Trophoblast cell (in vitro differentiated cells and primary cell): ENCODE measurements at regions not wholly inside any gene's neighbourhood (a gene's known extent, or its start where the extent isn't known, plus 50 kb on each side); places are given as distances from the start of the nearest gene placed in this dataset.

Experiments
- DNase-seq, 2 donors: peaks; one replicate each; pipeline ENCODE4 v3.0.0-alpha.2; 2016
- H2AFZ ChIP-seq: 2 replicates; pipeline ENCODE4 v1.6.1; 2013; ENCODE audit warnings: low read length, moderate library complexity, mild to moderate bottlenecking; ENCODE audit not compliant: insufficient read depth, poor library complexity
- H2AK5ac ChIP-seq: 2 replicates; pipeline ENCODE4 v1.6.1; 2013; ENCODE audit warnings: mild to moderate bottlenecking, low read length
- H2BK120ac ChIP-seq: 2 replicates; pipeline ENCODE4 v1.6.1; 2013; ENCODE audit warnings: low read length, mild to moderate bottlenecking, moderate library complexity; ENCODE audit not compliant: insufficient read depth, poor library complexity
- H2BK12ac ChIP-seq: 2 replicates; pipeline ENCODE4 v1.6.1; 2013; ENCODE audit warnings: mild to moderate bottlenecking, low read length, moderate library complexity
- H2BK5ac ChIP-seq: 2 replicates; pipeline ENCODE4 v1.6.1; 2013; ENCODE audit warnings: low read length, low read depth, moderate library complexity, mild to moderate bottlenecking; ENCODE audit not compliant: poor library complexity
- H3K14ac ChIP-seq: 2 replicates; pipeline ENCODE4 v1.6.1; 2013; ENCODE audit warnings: mild to moderate bottlenecking, low read length
- H3K18ac ChIP-seq: 2 replicates; pipeline ENCODE4 v1.6.1; 2013; ENCODE audit warnings: mild to moderate bottlenecking, low read length
- H3K23ac ChIP-seq: 2 replicates; pipeline ENCODE4 v1.6.1; 2013; ENCODE audit warnings: low read length
- H3K27ac ChIP-seq: 2 replicates; pipeline ENCODE4 v1.5.1; 2013; ENCODE audit warnings: low read depth, mild to moderate bottlenecking, inconsistent platforms, low read length, moderate library complexity
- H3K27me3 ChIP-seq: 2 replicates; pipeline ENCODE4 v1.6.1; 2013; ENCODE audit warnings: inconsistent platforms, mild to moderate bottlenecking, low read length, moderate library complexity; ENCODE audit not compliant: insufficient read depth
- H3K36me3 ChIP-seq, 2 experiments: 1 replicate in 1 of 2; 2 replicates in 1 of 2; pipeline ENCODE4 v1.6.1; 2013; ENCODE audit warnings: low read length in 2 of 2, mild to moderate bottlenecking in 2 of 2, moderate library complexity in 1 of 2; ENCODE audit not compliant: insufficient read depth in 2 of 2, control insufficient read depth in 1 of 2
- H3K4ac ChIP-seq: 2 replicates; pipeline ENCODE4 v1.6.1; 2013; ENCODE audit warnings: low read depth, mild to moderate bottlenecking, low read length, moderate library complexity
- H3K4me1 ChIP-seq, 2 experiments: 1 replicate in 1 of 2; 2 replicates in 1 of 2; pipeline ENCODE4 v1.6.1; 2013; ENCODE audit warnings: low read length in 2 of 2, mild to moderate bottlenecking in 2 of 2, moderate library complexity in 1 of 2; ENCODE audit not compliant: insufficient read depth in 2 of 2, control insufficient read depth in 1 of 2
- H3K4me2 ChIP-seq: 2 replicates; pipeline ENCODE4 v1.6.1; 2013; ENCODE audit warnings: inconsistent platforms, mild to moderate bottlenecking, low read length, moderate library complexity
- H3K4me3 ChIP-seq: 2 replicates; pipeline ENCODE4 v1.5.1; 2013; ENCODE audit warnings: mild to moderate bottlenecking, low read depth, low read length, inconsistent platforms
- H3K79me1 ChIP-seq: one replicate; pipeline ENCODE4 v1.6.1; 2013; ENCODE audit warnings: low read length
- H3K79me2 ChIP-seq: 2 replicates; pipeline ENCODE4 v1.6.1; 2013; ENCODE audit warnings: low read length, mild to moderate bottlenecking; ENCODE audit not compliant: control insufficient read depth, insufficient read depth, poor library complexity
- H3K9ac ChIP-seq: 2 replicates; pipeline ENCODE4 v1.6.1; 2013; ENCODE audit warnings: mild to moderate bottlenecking, low read length
- H3K9me3 ChIP-seq: 2 replicates; pipeline ENCODE4 v1.6.1; 2013; ENCODE audit warnings: low read depth, mild to moderate bottlenecking, control low read depth, inconsistent platforms, low read length; ENCODE audit not compliant: insufficient read depth
- H4K12ac ChIP-seq: 2 replicates; pipeline ENCODE4 v1.6.1; 2013; ENCODE audit warnings: low read depth, mild to moderate bottlenecking, low read length, moderate library complexity
- H4K8ac ChIP-seq: 2 replicates; pipeline ENCODE4 v1.6.1; 2013; ENCODE audit warnings: low read depth, mild to moderate bottlenecking, low read length, moderate library complexity
- H4K91ac ChIP-seq: one replicate; pipeline ENCODE4 v1.6.1; 2013; ENCODE audit warnings: low read depth, mild to moderate bottlenecking, low read length, moderate library complexity
- WGBS: extraction: QIAGEN DNeasy Blood & Tissue Kit; methylation state at CpG from one replicate; pipeline ENCODE4 v1.1.7; 2013; ENCODE audit warnings: missing lambda C conversion rate; ENCODE audit not compliant: insufficient read length, insufficient coverage; ENCODE audit errors: extremely low coverage; 5-methylcytosine and 5-hydroxymethylcytosine counted together

DNA sequence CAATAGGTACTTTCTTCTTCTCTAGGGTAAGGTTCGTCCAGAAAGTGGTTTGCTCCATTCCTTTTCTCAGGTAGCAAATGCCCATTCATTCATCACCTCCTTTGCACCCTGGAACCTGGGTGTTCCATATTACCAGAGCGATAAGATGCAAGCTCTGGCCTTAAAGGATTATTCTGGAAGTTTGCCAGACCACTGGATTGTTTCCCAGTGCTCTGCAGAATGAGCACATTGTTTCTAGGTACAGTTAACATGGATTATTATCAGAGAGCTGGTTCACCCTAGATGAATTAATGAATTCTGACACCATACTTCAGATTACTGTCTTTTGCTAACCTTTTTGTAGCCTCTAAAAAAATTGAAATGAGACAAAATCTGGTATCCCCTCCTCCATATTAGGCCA, 170.9 kb upstream of the BMP4 start:
- no peak overlapping the region for H3K23ac ChIP-seq
- no peak overlapping the region for H3K4ac ChIP-seq
- H3K4me1 ChIP-seq: no peaks in the 10 kb centered on the region
- H3K36me3 ChIP-seq: no peaks in the 10 kb centered on the region
- no peak overlapping the region for H4K8ac ChIP-seq
- H3K4me2 ChIP-seq: no peak overlapping the region
- H3K79me1 ChIP-seq: no peaks in the 10 kb centered on the region
- no peak overlapping the region for H2BK5ac ChIP-seq
- no peak overlapping the region for H3K18ac ChIP-seq
- WGBS: no CpG with 5 or more reads among the region's 2 CpGs
- H3K27me3 ChIP-seq: no peaks in the 10 kb centered on the region
- H3K9ac ChIP-seq: no peak overlapping the region
- no peaks in the 10 kb centered on the region for H3K79me2 ChIP-seq
- no peak overlapping the region for H2AFZ ChIP-seq
- H2BK12ac ChIP-seq: no peak overlapping the region
- H3K14ac ChIP-seq: no peak overlapping the region
- no peak overlapping the region for H4K91ac ChIP-seq
- no peak for DNase-seq
- H2BK120ac ChIP-seq: no peak overlapping the region
- no peak overlapping the region for H3K4me3 ChIP-seq
- H2AK5ac ChIP-seq: no peak overlapping the region
- no peak overlapping the region for H3K27ac ChIP-seq
- no peaks in the 10 kb centered on the region for H3K9me3 ChIP-seq
- H4K12ac ChIP-seq: no peak overlapping the region

DNA sequence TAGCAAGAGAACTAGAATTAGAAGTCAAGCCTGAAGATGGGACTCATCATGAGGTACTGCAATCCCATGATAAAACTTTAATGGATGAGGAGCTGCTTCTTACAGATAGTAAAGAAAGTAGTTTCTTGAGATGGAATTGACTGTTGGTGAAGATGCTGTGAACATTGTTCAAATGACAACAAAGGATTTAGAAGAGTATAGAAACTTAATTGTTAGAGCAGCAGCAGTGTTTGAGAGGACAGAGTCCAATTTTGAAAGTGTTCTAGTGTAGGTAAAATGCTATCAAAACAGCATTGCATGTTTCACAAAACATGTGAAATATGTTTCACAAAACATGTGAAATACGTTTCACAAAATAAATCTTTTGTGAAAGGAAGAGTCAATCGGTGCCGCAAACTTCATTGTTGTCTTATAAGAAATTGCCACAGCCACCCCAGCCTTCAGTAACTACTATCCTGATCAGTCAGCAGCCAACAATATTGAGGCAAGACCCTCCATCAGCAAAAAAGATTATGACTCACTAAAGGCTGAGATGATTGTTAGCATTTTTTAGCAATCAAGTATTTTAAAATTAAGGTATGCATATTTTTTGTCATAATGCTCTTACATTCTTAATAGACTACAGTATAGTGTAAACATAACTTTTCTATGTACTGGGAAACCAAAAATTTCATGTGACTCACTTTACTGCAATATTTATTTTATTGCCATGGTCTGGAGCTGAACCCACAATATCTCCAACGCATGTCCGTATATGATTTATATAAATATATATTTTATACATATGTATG, 173.4 kb upstream of the BMP4 start:
- Histone ChIP-seq H3K4me2 (no peak overlapping the region), H3K4ac (no peak overlapping the region), H2BK5ac (no peak overlapping the region), H3K18ac (no peak overlapping the region), H2BK12ac (no peak overlapping the region), H3K4me1 (no peaks in the 10 kb centered on the region), H2AFZ (no peak overlapping the region), H3K23ac (no peak overlapping the region), H3K79me1 (no peaks in the 10 kb centered on the region), H3K14ac (no peak overlapping the region), H3K27ac (no peak overlapping the region), H4K8ac (no peak overlapping the region), H3K9me3 (no peaks in the 10 kb centered on the region), H4K12ac (no peak overlapping the region), H3K27me3 (no peaks in the 10 kb centered on the region), H3K9ac (no peak overlapping the region), H3K4me3 (no peak overlapping the region), H2BK120ac (no peak overlapping the region), H3K36me3 (no peaks in the 10 kb centered on the region), H2AK5ac (no peak overlapping the region), H4K91ac (no peak overlapping the region), H3K79me2 (no peaks in the 10 kb centered on the region)
- no CpG with 5 or more reads among the region's 5 CpGs for WGBS
- no peak for DNase-seq

DNA sequence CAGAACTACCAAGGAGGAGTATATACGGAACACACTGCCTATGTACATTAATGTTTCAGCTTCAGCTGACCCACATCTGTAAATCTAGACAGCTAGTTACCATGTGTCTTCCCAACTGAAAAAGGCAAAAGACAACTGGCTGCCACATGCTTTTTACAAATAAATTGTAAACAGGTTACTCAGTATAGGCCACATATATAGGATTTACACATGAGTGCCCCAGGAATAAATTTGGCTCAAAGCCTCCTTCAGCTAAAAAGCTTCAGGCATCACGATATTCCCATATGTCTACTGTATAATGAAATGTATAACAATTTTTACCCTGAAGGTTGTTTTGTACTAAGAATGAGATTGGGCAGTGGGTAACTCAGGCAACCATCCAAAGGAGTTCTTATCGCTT, 175.9 kb upstream of the BMP4 start:
- Histone ChIP-seq H3K27ac (no peak overlapping the region), H3K4ac (no peak overlapping the region), H3K4me1 (no peaks in the 10 kb centered on the region), H3K14ac (no peak overlapping the region), H3K36me3 (no peaks in the 10 kb centered on the region), H4K12ac (no peak overlapping the region), H3K4me3 (no peak overlapping the region), H3K9ac (no peak overlapping the region), H4K8ac (no peak overlapping the region), H3K23ac (no peak overlapping the region), H3K4me2 (no peak overlapping the region), H2AFZ (no peak overlapping the region), H3K9me3 (no peaks in the 10 kb centered on the region), H2AK5ac (no peak overlapping the region), H2BK120ac (no peak overlapping the region), H3K27me3 (no peaks in the 10 kb centered on the region), H3K18ac (no peak overlapping the region), H2BK12ac (no peak overlapping the region), H3K79me2 (no peaks in the 10 kb centered on the region), H2BK5ac (no peak overlapping the region), H3K79me1 (no peaks in the 10 kb centered on the region), H4K91ac (no peak overlapping the region)
- no CpG with 5 or more reads among the region's 3 CpGs for WGBS
- DNase-seq: no peak

DNA sequence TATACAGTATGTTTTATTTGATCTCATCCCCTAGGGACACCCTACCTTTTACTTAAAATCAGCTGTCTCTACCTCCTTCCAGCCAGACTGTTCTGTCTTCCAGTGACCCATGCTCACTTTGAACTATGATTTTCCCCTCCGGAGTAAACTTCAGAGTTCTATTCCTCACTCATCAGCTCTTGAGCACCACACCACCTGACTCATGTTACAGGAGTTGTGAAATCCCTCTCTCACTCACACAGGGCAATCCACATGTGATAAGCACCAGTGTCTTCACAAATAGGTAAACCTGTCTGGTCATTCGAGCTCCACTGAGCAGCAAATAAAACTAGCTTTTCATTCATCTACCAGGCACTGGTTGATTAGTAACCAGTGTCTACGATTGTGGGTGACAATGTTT, 177.3 kb upstream of the BMP4 start:
- no CpG with 5 or more reads among the region's 3 CpGs for WGBS
- Histone ChIP-seq H3K9me3 (no peaks in the 10 kb centered on the region), H4K91ac (no peak overlapping the region)

More for the DNA sequence above, 177.3 kb upstream of the BMP4 start:
- Histone ChIP-seq H3K9ac (no peak overlapping the region), H3K14ac (no peak overlapping the region), H3K79me2 (no peaks in the 10 kb centered on the region), H3K23ac (no peak overlapping the region), H2AFZ (no peak overlapping the region), H4K8ac (no peak overlapping the region), H4K12ac (no peak overlapping the region), H2AK5ac (no peak overlapping the region), H3K4me3 (no peak overlapping the region), H3K27me3 (no peaks in the 10 kb centered on the region), H3K18ac (no peak overlapping the region), H2BK12ac (no peak overlapping the region), H3K27ac (no peak overlapping the region), H2BK120ac (no peak overlapping the region), H3K4me1 (no peaks in the 10 kb centered on the region), H3K4ac (no peak overlapping the region), H3K36me3 (no peaks in the 10 kb centered on the region), H3K79me1 (no peaks in the 10 kb centered on the region), H3K4me2 (no peak overlapping the region), H2BK5ac (no peak overlapping the region)
- peak; percentile 30 to 61 for DNase-seq
